Neuronal stem cell (in vitro differentiated cells): ENCODE measurements at regions not wholly inside any gene's neighbourhood (a gene's known extent, or its start where the extent isn't known, plus 50 kb on each side); places are given as distances from the start of the nearest gene placed in this dataset.

Experiments
- DNase-seq: peaks from one replicate; pipeline ENCODE4 v3.0.0-alpha.2; 2013; ENCODE audit warnings: low spot score
- H2AFZ ChIP-seq: one replicate; pipeline ENCODE4 v1.6.1; 2013; ENCODE audit warnings: mild to moderate bottlenecking, low read length, inconsistent platforms
- H2AK5ac ChIP-seq: 2 replicates; pipeline ENCODE4 v1.6.1; 2013; ENCODE audit warnings: low read depth, mild to moderate bottlenecking, inconsistent platforms, low read length, moderate library complexity, mixed read lengths
- H2BK120ac ChIP-seq: 2 replicates; pipeline ENCODE4 v1.6.1; 2013; ENCODE audit warnings: low read depth, mild to moderate bottlenecking, inconsistent platforms, low read length, moderate library complexity, mixed read lengths
- H2BK12ac ChIP-seq: one replicate; pipeline ENCODE4 v1.6.1; 2013; ENCODE audit warnings: low read length, inconsistent platforms
- H2BK15ac ChIP-seq: 2 replicates; pipeline ENCODE4 v1.6.1; 2013; ENCODE audit warnings: mild to moderate bottlenecking, low read length, inconsistent platforms, mixed read lengths
- H2BK5ac ChIP-seq: one replicate; pipeline ENCODE4 v1.6.1; 2013; ENCODE audit warnings: inconsistent platforms, mild to moderate bottlenecking, low read length, moderate library complexity
- H3K14ac ChIP-seq: one replicate; pipeline ENCODE4 v1.6.1; 2013; ENCODE audit warnings: low read length, inconsistent platforms
- H3K18ac ChIP-seq: 2 replicates; pipeline ENCODE4 v1.6.1; 2013; ENCODE audit warnings: low read length, inconsistent platforms
- H3K23ac ChIP-seq: 2 replicates; pipeline ENCODE4 v1.6.1; 2013; ENCODE audit warnings: low read depth, mild to moderate bottlenecking, mixed read lengths, low read length, inconsistent platforms; ENCODE audit not compliant: poor library complexity
- H3K27ac ChIP-seq: replicated peaks from 3 replicates; pipeline ENCODE4 v1.5.1; 2013; ENCODE audit warnings: low read length, inconsistent platforms
- H3K27me3 ChIP-seq, 3 experiments: 2 replicates each; pipeline ENCODE4 v1.6.1; 2013; ENCODE audit warnings: low read length in 3 of 3, mild to moderate bottlenecking in 2 of 3, inconsistent platforms in 1 of 3, low read depth in 1 of 3, mixed read lengths in 1 of 3, moderate library complexity in 1 of 3; ENCODE audit not compliant: control insufficient read depth in 3 of 3, insufficient read depth in 3 of 3
- H3K36me3 ChIP-seq, 2 donors: replicated peaks in 1 of 2; 2 replicates each; pipeline ENCODE4 v1.6.1; 2013; ENCODE audit warnings: low read length in 2 of 2; ENCODE audit not compliant: control insufficient read depth in 2 of 2, insufficient read depth in 2 of 2
- H3K4ac ChIP-seq: 2 replicates; pipeline ENCODE4 v1.6.1; 2013; ENCODE audit warnings: inconsistent platforms, mild to moderate bottlenecking, low read length, moderate library complexity
- H3K4me1 ChIP-seq, 2 donors: 1 replicate in 1 of 2; 2 replicates in 1 of 2; pipeline ENCODE4 v1.6.1; 2013; ENCODE audit warnings: low read length in 2 of 2, low read depth in 1 of 2; ENCODE audit not compliant: control insufficient read depth in 2 of 2, insufficient read depth in 1 of 2
- H3K4me2 ChIP-seq: one replicate; pipeline ENCODE4 v1.6.1; 2013; ENCODE audit warnings: mild to moderate bottlenecking, low read length, inconsistent platforms; ENCODE audit not compliant: insufficient read depth, poor library complexity, severe bottlenecking
- H3K4me3 ChIP-seq, 2 donors: 2 replicates each; pipeline ENCODE4 v1.5.1; 2013; ENCODE audit warnings: low read length in 2 of 2, mild to moderate bottlenecking in 2 of 2, inconsistent platforms in 1 of 2, moderate library complexity in 1 of 2
- H3K79me1 ChIP-seq: one replicate; pipeline ENCODE4 v1.6.1; 2013; ENCODE audit warnings: low read depth, mild to moderate bottlenecking, inconsistent platforms, low read length, moderate library complexity
- H3K9ac ChIP-seq: one replicate; pipeline ENCODE4 v1.6.1; 2013; ENCODE audit warnings: mild to moderate bottlenecking, low read depth, low read length, inconsistent platforms; ENCODE audit not compliant: poor library complexity
- H3K9me3 ChIP-seq, 2 donors: replicated peaks in 1 of 2; 2 replicates each; pipeline versions ENCODE3 to v1.6.1; 2013; ENCODE audit warnings: low read length in 2 of 2, mild to moderate bottlenecking in 2 of 2, inconsistent platforms in 1 of 2, low read depth in 1 of 2, mixed read lengths in 1 of 2, moderate library complexity in 1 of 2; ENCODE audit not compliant: control insufficient read depth in 2 of 2, insufficient read depth in 1 of 2
- H4K8ac ChIP-seq: one replicate; pipeline ENCODE4 v1.6.1; 2013; ENCODE audit warnings: low read depth, mild to moderate bottlenecking, inconsistent platforms, low read length, moderate library complexity
- H4K91ac ChIP-seq: one replicate; pipeline ENCODE4 v1.6.1; 2013; ENCODE audit warnings: low read length, low read depth, mild to moderate bottlenecking, inconsistent platforms; ENCODE audit not compliant: poor library complexity
- WGBS, 2 donors: extraction: QIAGEN DNeasy Blood & Tissue Kit; methylation state at CpG; one replicate each; pipeline ENCODE4 v1.1.7; 2013; ENCODE audit warnings: missing lambda C conversion rate in 2 of 2, mixed read lengths in 1 of 2; ENCODE audit not compliant: insufficient read length in 2 of 2, insufficient replicate concordance in 1 of 2; ENCODE audit errors: extremely low coverage in 2 of 2; 5-methylcytosine and 5-hydroxymethylcytosine counted together

DNA sequence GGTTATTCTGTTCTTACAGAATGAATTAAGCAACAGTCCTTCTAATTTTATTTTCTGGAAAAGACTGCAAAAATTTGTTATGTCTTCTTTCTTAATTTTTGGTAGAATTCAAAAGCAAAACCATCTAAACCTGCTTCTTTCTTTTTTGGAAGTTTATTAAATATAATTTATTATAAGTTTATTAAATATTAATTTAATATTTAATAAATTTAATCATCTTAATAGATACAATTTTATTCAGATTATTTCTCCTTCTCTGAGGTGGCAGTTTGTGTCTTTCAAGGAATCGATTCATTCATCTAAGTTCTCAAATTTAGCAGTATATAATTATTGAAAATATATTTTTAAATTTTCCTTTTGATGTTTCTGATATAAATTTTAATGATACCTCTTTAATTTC, 837.5 kb upstream of the LRRC4C start:
- H3K4ac ChIP-seq, result no peak overlapping the region
- no peak overlapping the region for H3K4me3 ChIP-seq
- H3K14ac ChIP-seq, result no peak overlapping the region
- H3K27ac ChIP-seq, result no peak overlapping the region
- no peak overlapping the region for H3K18ac ChIP-seq
- H4K91ac ChIP-seq, result no peak overlapping the region
- no peak overlapping the region for H4K8ac ChIP-seq
- H3K9ac ChIP-seq, result no peak overlapping the region
- H3K4me1 ChIP-seq, result no peaks in the 10 kb centered on the region
- H3K79me1 ChIP-seq, result no peaks in the 10 kb centered on the region
- H2AFZ ChIP-seq, result no peak overlapping the region
- no peak overlapping the region for H2BK15ac ChIP-seq
- WGBS, 2 donors, result no CpG with 5 or more reads among the region's 1 CpG
- no peaks in the 10 kb centered on the region for H3K9me3 ChIP-seq
- H3K27me3 ChIP-seq, result no peaks in the 10 kb centered on the region
- H2AK5ac ChIP-seq, result no peak overlapping the region
- DNase-seq, result no peak
- no peaks in the 10 kb centered on the region for H3K36me3 ChIP-seq
- no peak overlapping the region for H2BK12ac ChIP-seq
- no peak overlapping the region for H3K4me2 ChIP-seq
- no peak overlapping the region for H2BK120ac ChIP-seq
- no peak overlapping the region for H3K23ac ChIP-seq
- no peak overlapping the region for H2BK5ac ChIP-seq

- H3K23ac ChIP-seq, result no peak overlapping the region
- no peaks in the 10 kb centered on the region for H3K4me1 ChIP-seq
- H2BK15ac ChIP-seq, result no peak overlapping the region
- DNase-seq, result no peak
- H3K36me3 ChIP-seq, result no peaks in the 10 kb centered on the region
- no peak overlapping the region for H4K91ac ChIP-seq
- H3K4ac ChIP-seq, result no peak overlapping the region
- no peak overlapping the region for H3K4me2 ChIP-seq
- no peak overlapping the region for H3K4me3 ChIP-seq
- H2BK5ac ChIP-seq, result no peak overlapping the region
- H3K18ac ChIP-seq, result no peak overlapping the region
- H3K9me3 ChIP-seq, result no peaks in the 10 kb centered on the region
- H3K27me3 ChIP-seq, result no peaks in the 10 kb centered on the region
- H2BK12ac ChIP-seq, result no peak overlapping the region
- H2BK120ac ChIP-seq, result no peak overlapping the region
- no peaks in the 10 kb centered on the region for H3K79me1 ChIP-seq
- no peak overlapping the region for H4K8ac ChIP-seq
- H3K27ac ChIP-seq, result no peak overlapping the region
- no peak overlapping the region for H2AK5ac ChIP-seq
- H2AFZ ChIP-seq, result no peak overlapping the region
- no peak overlapping the region for H3K9ac ChIP-seq
- H3K14ac ChIP-seq, result no peak overlapping the region
- WGBS, 2 donors, result no CpG with 5 or more reads among the region's 1 CpG
Observed at GRCh38 chr11:42299780-42300179, 840.3 kb upstream of the LRRC4C start.

DNA sequence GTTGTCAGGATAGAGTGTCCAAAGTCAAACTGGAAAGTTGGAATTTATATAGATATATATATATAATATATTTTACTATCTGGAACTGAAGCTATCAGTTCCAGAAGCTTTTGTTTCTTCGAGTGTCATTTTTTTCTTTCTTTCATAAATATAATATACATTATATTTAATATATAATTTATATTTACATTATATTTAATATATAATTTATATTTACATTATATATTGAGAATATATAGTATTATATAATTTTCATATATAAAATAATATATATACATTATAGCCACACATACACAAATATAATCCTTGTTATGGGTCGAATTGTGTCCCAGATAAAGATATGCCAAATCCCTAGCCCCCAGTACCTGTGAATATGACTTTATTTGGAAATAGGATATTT, 842.3 kb upstream of the LRRC4C start:
- Histone ChIP-seq H3K27me3 (no peaks in the 10 kb centered on the region), H3K9ac (no peak overlapping the region), H3K36me3 (no peaks in the 10 kb centered on the region), H3K18ac (no peak overlapping the region), H3K23ac (no peak overlapping the region), H2BK120ac (no peak overlapping the region), H2BK15ac (no peak overlapping the region), H3K4me1 (no peaks in the 10 kb centered on the region), H3K79me1 (no peaks in the 10 kb centered on the region), H3K4me2 (no peak overlapping the region), H3K14ac (no peak overlapping the region), H3K9me3 (no peaks in the 10 kb centered on the region), H2AFZ (no peak overlapping the region), H2BK5ac (no peak overlapping the region), H3K4me3 (no peak overlapping the region), H3K27ac (no peak overlapping the region), H2AK5ac (no peak overlapping the region), H4K8ac (no peak overlapping the region), H2BK12ac (no peak overlapping the region), H3K4ac (no peak overlapping the region), H4K91ac (no peak overlapping the region)
- no peak for DNase-seq
- WGBS, 2 donors, result no CpG with 5 or more reads among the region's 2 CpGs

- no peak overlapping the region for H2AK5ac ChIP-seq
- no peak overlapping the region for H4K8ac ChIP-seq
- no peak overlapping the region for H4K91ac ChIP-seq
- no peaks in the 10 kb centered on the region for H3K79me1 ChIP-seq
- H3K9me3 ChIP-seq, result no peaks in the 10 kb centered on the region
- H3K36me3 ChIP-seq, result no peaks in the 10 kb centered on the region
- no peaks in the 10 kb centered on the region for H3K4me1 ChIP-seq
- H3K18ac ChIP-seq, result no peak overlapping the region
- H3K27ac ChIP-seq, result no peak overlapping the region
- no peak overlapping the region for H2BK120ac ChIP-seq
- H2AFZ ChIP-seq, result no peak overlapping the region
- no peak overlapping the region for H3K4me2 ChIP-seq
- H3K27me3 ChIP-seq, result no peaks in the 10 kb centered on the region
- no CpG with 5 or more reads among the region's 3 CpGs for WGBS, 2 donors
- H2BK12ac ChIP-seq, result no peak overlapping the region
- no peak overlapping the region for H2BK5ac ChIP-seq
- H3K4ac ChIP-seq, result no peak overlapping the region
- no peak for DNase-seq
- H3K4me3 ChIP-seq, result no peak overlapping the region
- no peak overlapping the region for H3K14ac ChIP-seq
- H2BK15ac ChIP-seq, result no peak overlapping the region
- no peak overlapping the region for H3K9ac ChIP-seq
- no peak overlapping the region for H3K23ac ChIP-seq
Observed at GRCh38 chr11:42311514-42311913, 852.1 kb upstream of the LRRC4C start.
